H1 (cell line): ENCODE measurements at regions not wholly inside any gene's neighbourhood (a gene's known extent, or its start where the extent isn't known, plus 50 kb on each side); places are given as distances from the start of the nearest gene placed in this dataset.

Experiments
- CTCF ChIA-PET: fragments of 300-600 bp; sonication (Branson Sonifier 250); formaldehyde crosslinking; loops from one replicate; lab custom pipeline; 2021; ENCODE audit not compliant: partially characterized antibody; lab: Charles Lee
- POLR2A ChIA-PET: fragments of 300-600 bp; sonication (Branson Sonifier 250); formaldehyde crosslinking; loops from one replicate; lab custom pipeline; 2021; ENCODE audit warnings: inconsistent platforms; ENCODE audit not compliant: partially characterized antibody; lab: Charles Lee
- DNase-seq, 2 experiments: peaks; one replicate each; pipeline versions ENCODE4 v3.0.0 to v3.0.0-alpha.2; 2010 to 2022; ENCODE audit warnings: low spot score in 2 of 2, low read depth in 1 of 2, mixed read lengths in 1 of 2
- FAIRE-seq: peaks from 2 replicates; lab custom pipeline; 2011; peaks lifted over from hg19 to GRCh38; lab: Jason Lieb, UNC
- H2AFZ ChIP-seq: 2 replicates; pipeline ENCODE4 v1.8.1; 2012; ENCODE audit warnings: low read length, inconsistent platforms
- H2AK5ac ChIP-seq: 2 replicates; pipeline ENCODE4 v1.6.1; 2013; ENCODE audit warnings: low read depth, low read length
- H2BK120ac ChIP-seq: replicated peaks from 2 replicates; pipeline ENCODE3; 2013; ENCODE audit warnings: low read depth, low read length, inconsistent platforms
- H2BK12ac ChIP-seq: 2 replicates; pipeline ENCODE4 v1.6.1; 2013; ENCODE audit warnings: low read depth, low read length
- H2BK15ac ChIP-seq: 2 replicates; pipeline ENCODE4 v1.6.1; 2013; ENCODE audit warnings: low read length
- H2BK20ac ChIP-seq: 2 replicates; pipeline ENCODE4 v1.6.1; 2013; ENCODE audit warnings: low read length
- H2BK5ac ChIP-seq: 2 replicates; pipeline ENCODE4 v1.6.1; 2013; ENCODE audit warnings: low read depth, low read length
- H3K14ac ChIP-seq: 2 replicates; pipeline ENCODE4 v1.6.1; 2013; ENCODE audit warnings: inconsistent platforms; ENCODE audit not compliant: insufficient read length
- H3K18ac ChIP-seq: 2 replicates; pipeline ENCODE4 v1.6.1; 2013; ENCODE audit warnings: low read length; ENCODE audit errors: extremely low read depth
- H3K23ac ChIP-seq: 2 replicates; pipeline ENCODE4 v1.6.1; 2013; ENCODE audit warnings: inconsistent platforms; ENCODE audit not compliant: insufficient read length
- H3K23me2 ChIP-seq: 2 replicates; pipeline ENCODE4 v1.6.1; 2013; ENCODE audit warnings: low read depth, low read length
- H3K27ac ChIP-seq: 2 replicates; pipeline ENCODE4 v1.6.1; 2011; ENCODE audit warnings: low read depth, low read length, inconsistent platforms
- H3K27me3 ChIP-seq, 4 experiments: replicated peaks in 1 of 4; 1 replicate in 1 of 4; 2 replicates in 3 of 4; pipeline versions ENCODE4 v1.6.1 to v1.8.1; 2011 to 2013; ENCODE audit warnings: low read length in 3 of 4, mild to moderate bottlenecking in 3 of 4, inconsistent platforms in 2 of 4, mixed read lengths in 2 of 4, moderate library complexity in 1 of 4; ENCODE audit not compliant: control insufficient read depth in 3 of 4, insufficient read depth in 3 of 4; ENCODE audit errors: extremely low read depth in 1 of 4
- H3K36me3 ChIP-seq, 4 experiments: 2 replicates each; pipeline versions ENCODE4 v1.6.1 to v1.8.1; 2011 to 2013; ENCODE audit warnings: mild to moderate bottlenecking in 4 of 4, low read length in 3 of 4, moderate library complexity in 2 of 4, control low read depth in 1 of 4, inconsistent platforms in 1 of 4; ENCODE audit not compliant: insufficient read depth in 4 of 4, control insufficient read depth in 2 of 4
- H3K4ac ChIP-seq: replicated peaks from 2 replicates; pipeline ENCODE3; 2013; ENCODE audit warnings: low read length, low read depth, mixed read lengths, inconsistent platforms; ENCODE audit not compliant: insufficient read length
- H3K4me1 ChIP-seq, 4 experiments: replicated peaks in 1 of 4; 1 replicate in 1 of 4; 2 replicates in 3 of 4; pipeline versions ENCODE4 v1.6.1 to v1.8.1; 2011 to 2013; ENCODE audit warnings: low read length in 3 of 4, inconsistent platforms in 2 of 4, mixed read lengths in 1 of 4; ENCODE audit not compliant: insufficient read depth in 4 of 4, control insufficient read depth in 3 of 4
- H3K4me2 ChIP-seq, 2 experiments: 2 replicates each; pipeline versions ENCODE4 v1.6.1 to v1.8.1; 2011 to 2013; ENCODE audit warnings: low read depth in 2 of 2, low read length in 2 of 2, control low read depth in 1 of 2, inconsistent platforms in 1 of 2, mild to moderate bottlenecking in 1 of 2; ENCODE audit not compliant: insufficient read depth in 1 of 2
- H3K4me3 ChIP-seq, 4 experiments: fragments of 200-600, 300-600 bp in 1 of 4; sonication (generic), shearing (Covaris generic), sonication (Bioruptor Twin) in 1 of 4; 2 replicates each; pipeline versions ENCODE4 v1.5.1 to v1.8.1; 2011 to 2016; ENCODE audit warnings: low read length in 4 of 4, low read depth in 3 of 4, control low read depth in 2 of 4, inconsistent platforms in 2 of 4, mild to moderate bottlenecking in 2 of 4, mixed read lengths in 1 of 4, moderate library complexity in 1 of 4; ENCODE audit not compliant: insufficient read depth in 2 of 4; ENCODE audit errors: extremely low read depth in 1 of 4
- H3K56ac ChIP-seq: replicated peaks from 2 replicates; pipeline ENCODE3; 2013; ENCODE audit warnings: low read depth, mild to moderate bottlenecking, mixed read lengths, low read length, inconsistent platforms; ENCODE audit not compliant: insufficient read length
- H3K79me1 ChIP-seq: 2 replicates; pipeline ENCODE4 v1.6.1; 2013; ENCODE audit warnings: low read depth, low read length, control low read depth
- H3K79me2 ChIP-seq, 2 experiments: 2 replicates each; pipeline versions ENCODE4 v1.6.1 to v1.8.1; 2012 to 2013; ENCODE audit warnings: low read length in 2 of 2, mild to moderate bottlenecking in 2 of 2, inconsistent platforms in 1 of 2; ENCODE audit not compliant: insufficient read depth in 2 of 2, control insufficient read depth in 1 of 2
- H3K9ac ChIP-seq, 4 experiments: replicated peaks in 1 of 4; 1 replicate in 1 of 4; 2 replicates in 3 of 4; pipeline versions ENCODE4 v1.6.1 to v1.8.1; 2011 to 2013; ENCODE audit warnings: low read depth in 3 of 4, low read length in 3 of 4, control low read depth in 2 of 4, mild to moderate bottlenecking in 2 of 4, moderate library complexity in 2 of 4, inconsistent platforms in 1 of 4; ENCODE audit errors: extremely low read depth in 1 of 4
- H3K9me3 ChIP-seq, 2 experiments: 2 replicates each; pipeline versions ENCODE4 v1.6.1 to v1.8.1; 2012 to 2013; ENCODE audit warnings: mild to moderate bottlenecking in 2 of 2, moderate library complexity in 2 of 2, control low read depth in 1 of 2, inconsistent platforms in 1 of 2, low read depth in 1 of 2, low read length in 1 of 2, mixed read lengths in 1 of 2; ENCODE audit not compliant: insufficient read depth in 2 of 2
- H4K20me1 ChIP-seq, 2 experiments: replicated peaks in 1 of 2; 2 replicates each; pipeline versions ENCODE3 to v1.8.1; 2011 to 2013; ENCODE audit warnings: inconsistent platforms in 2 of 2, low read length in 2 of 2, mild to moderate bottlenecking in 1 of 2; ENCODE audit not compliant: insufficient read depth in 2 of 2, control insufficient read depth in 1 of 2
- H4K5ac ChIP-seq: 2 replicates; pipeline ENCODE4 v1.6.1; 2013; ENCODE audit warnings: low read length, low read depth, mixed read lengths, inconsistent platforms; ENCODE audit not compliant: insufficient read length
- H4K8ac ChIP-seq: 2 replicates; pipeline ENCODE4 v1.8.0; 2013; ENCODE audit warnings: mild to moderate bottlenecking, moderate library complexity, low read length, inconsistent platforms; ENCODE audit not compliant: insufficient read depth; ENCODE audit errors: extremely low read depth
- H4K91ac ChIP-seq: replicated peaks from 2 replicates; pipeline ENCODE3; 2013; ENCODE audit warnings: low read length, mixed read lengths, inconsistent platforms; ENCODE audit not compliant: insufficient read length
- GABPA ChIP-seq: IDR thresholded peaks from 2 replicates; pipeline ENCODE4 v1.6.1; 2011; ENCODE audit warnings: mild to moderate bottlenecking, low read length, moderate library complexity, borderline replicate concordance; ENCODE audit not compliant: insufficient read depth
- WGBS, 2 experiments: shearing (Covaris generic) in 1 of 2; methylation state at CpG; one replicate each; pipeline versions ENCODE4 v1.1.6 to v1.1.7; 2013 to 2015; ENCODE audit warnings: low lambda C conversion rate in 2 of 2, mixed read lengths in 2 of 2, inconsistent platforms in 1 of 2, low coverage in 1 of 2, missing lambda C conversion rate in 1 of 2; ENCODE audit not compliant: insufficient replicate concordance in 2 of 2, insufficient coverage in 1 of 2, insufficient read length in 1 of 2; ENCODE audit errors: extremely low coverage in 1 of 2, missing lambda C conversion rate in 1 of 2; 5-methylcytosine and 5-hydroxymethylcytosine counted together

DNA sequence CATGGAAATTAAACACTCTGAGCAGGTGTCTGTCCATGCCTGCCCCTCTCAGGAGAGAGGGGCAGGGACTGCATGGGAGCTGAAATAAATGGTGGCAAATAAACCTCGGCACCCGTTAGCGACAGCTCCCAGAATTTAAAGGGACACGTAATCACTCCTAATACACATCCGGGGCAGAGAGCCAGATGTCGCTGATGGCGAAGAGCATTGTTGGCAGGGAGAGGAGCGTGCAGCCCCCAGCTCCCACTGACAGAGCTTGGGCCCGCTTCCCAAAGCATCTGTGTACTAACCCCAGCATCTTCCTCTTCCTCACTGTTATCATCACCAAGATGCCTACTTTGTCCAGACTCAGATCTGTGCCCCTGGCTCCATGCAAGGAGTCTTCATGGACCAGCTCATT is 85.8 kb downstream of the IRX5 start:
- Histone ChIP-seq H4K8ac (no peak overlapping the region), H2AK5ac (no peak overlapping the region), H3K9me3 (peaks cover 0 to 5% of the 10 kb centered on the region in 2 experiments; a peak in 1 of 4 replicates), H3K4me1 (no peaks in the 10 kb centered on the region), H3K18ac (no peak overlapping the region), H2BK120ac (no peak overlapping the region), H3K56ac (no peak overlapping the region), H4K5ac (no peak overlapping the region), H3K23ac (no peak overlapping the region), H4K91ac (no peak overlapping the region), H3K79me1 (no peaks in the 10 kb centered on the region), H4K20me1 (peaks cover 0 to 8% of the 10 kb centered on the region in 2 experiments), H3K36me3 (no peaks in the 10 kb centered on the region; a peak in 1 of 8 replicates), H3K4ac (no peak overlapping the region), H2BK15ac (no peak overlapping the region), H3K79me2 (no peaks in the 10 kb centered on the region), H3K27me3 (no peaks in the 10 kb centered on the region; a peak in 1 of 7 replicates), H2BK12ac (no peak overlapping the region), H2BK5ac (no peak overlapping the region), H2AFZ (no peak overlapping the region), H2BK20ac (no peak overlapping the region), H3K4me2 (no peak overlapping the region), H3K23me2 (peaks cover 9% of the 10 kb centered on the region; the same call in 1 of the 2 replicates), H3K4me3 (no peak overlapping the region), H3K9ac (no peak overlapping the region), H3K14ac (no peak overlapping the region), H3K27ac (no peak overlapping the region)
- FAIRE-seq: no peak
- WGBS, 2 experiments: 99% methylated on average over 9 of the region's 9 CpGs; no CpG with 5 or more reads in 1 of the 2 experiments
- CTCF ChIA-PET: interaction anchor here (1.0 to 3.3 kb wide), 3 partner anchors 9 to 27 kb away, joined by 3 to 11 read pairs (median 3); no protein-coding TSS in a partner anchor
- TF ChIP-seq GABPA: no peak
- no peak for DNase-seq
- POLR2A ChIA-PET: no interaction called here
